Fibroblast of mammary gland (primary cell): ENCODE measurements at regions not wholly inside any gene's neighbourhood (a gene's known extent, or its start where the extent isn't known, plus 50 kb on each side); places are given as distances from the start of the nearest gene placed in this dataset.

Experiments used
- DNase-seq: peaks from one replicate; pipeline ENCODE4 v3.0.0-alpha.2; 2010; ENCODE audit warnings: low read depth
- H3K4me3 ChIP-seq: 2 replicates; pipeline ENCODE4 v1.5.1; 2011; ENCODE audit warnings: low read depth, mild to moderate bottlenecking, low read length, moderate library complexity; ENCODE audit not compliant: control insufficient read depth
- TF ChIP-seq, protein P1 (sequence below): conservative IDR thresholded peaks from 2 replicates; pipeline ENCODE4 v1.5.1; 2011; ENCODE audit warnings: low read depth, low read length, inconsistent platforms; ENCODE audit not compliant: control insufficient read depth, insufficient read depth

DNA sequence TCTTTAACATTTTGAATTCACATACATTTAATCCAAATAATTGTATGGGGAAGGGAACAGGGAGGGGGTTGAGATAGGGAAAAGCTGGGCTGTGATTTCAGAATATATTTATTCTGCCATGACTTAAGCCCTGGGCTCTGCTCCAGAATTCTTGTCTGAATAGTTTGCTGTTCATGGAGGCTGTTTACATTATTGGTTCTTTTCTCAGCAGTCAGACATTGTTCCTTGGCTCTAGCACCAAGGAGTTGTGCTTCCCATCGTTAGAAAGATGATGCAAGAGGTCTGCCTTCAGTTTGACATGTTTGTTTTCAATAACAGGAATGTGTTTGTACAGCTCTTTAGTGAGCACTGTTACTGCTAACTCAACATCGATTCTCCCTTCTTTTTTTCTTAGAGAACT lies 198.8 kb upstream of the CDYL start:
- TF ChIP-seq, protein P1, sequence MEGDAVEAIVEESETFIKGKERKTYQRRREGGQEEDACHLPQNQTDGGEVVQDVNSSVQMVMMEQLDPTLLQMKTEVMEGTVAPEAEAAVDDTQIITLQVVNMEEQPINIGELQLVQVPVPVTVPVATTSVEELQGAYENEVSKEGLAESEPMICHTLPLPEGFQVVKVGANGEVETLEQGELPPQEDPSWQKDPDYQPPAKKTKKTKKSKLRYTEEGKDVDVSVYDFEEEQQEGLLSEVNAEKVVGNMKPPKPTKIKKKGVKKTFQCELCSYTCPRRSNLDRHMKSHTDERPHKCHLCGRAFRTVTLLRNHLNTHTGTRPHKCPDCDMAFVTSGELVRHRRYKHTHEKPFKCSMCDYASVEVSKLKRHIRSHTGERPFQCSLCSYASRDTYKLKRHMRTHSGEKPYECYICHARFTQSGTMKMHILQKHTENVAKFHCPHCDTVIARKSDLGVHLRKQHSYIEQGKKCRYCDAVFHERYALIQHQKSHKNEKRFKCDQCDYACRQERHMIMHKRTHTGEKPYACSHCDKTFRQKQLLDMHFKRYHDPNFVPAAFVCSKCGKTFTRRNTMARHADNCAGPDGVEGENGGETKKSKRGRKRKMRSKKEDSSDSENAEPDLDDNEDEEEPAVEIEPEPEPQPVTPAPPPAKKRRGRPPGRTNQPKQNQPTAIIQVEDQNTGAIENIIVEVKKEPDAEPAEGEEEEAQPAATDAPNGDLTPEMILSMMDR, result no peak
- H3K4me3 ChIP-seq, result no peak overlapping the region
- DNase-seq, result peak; percentile 96

DNA sequence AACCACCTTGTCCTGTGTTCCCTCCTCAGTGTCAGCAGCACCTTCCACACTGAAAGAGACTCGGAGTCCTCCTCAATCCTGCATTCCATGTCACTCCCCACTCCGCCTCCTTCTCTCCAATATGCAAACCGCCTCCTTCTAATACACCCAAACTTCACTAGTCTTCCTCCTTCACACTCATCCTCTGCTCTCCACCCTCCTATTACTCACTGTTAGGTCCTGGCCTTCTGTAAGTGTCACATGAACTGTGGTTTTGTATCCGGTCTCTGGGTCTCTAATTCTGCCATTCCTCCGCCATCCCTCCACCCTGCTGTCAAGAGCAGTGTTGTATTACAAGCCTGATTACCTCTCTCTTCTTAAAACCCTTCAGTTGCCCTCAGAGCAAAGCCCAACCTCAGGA lies 200.5 kb upstream of the CDYL start:
- TF ChIP-seq, protein P1, result no peak
- peak; percentile 26 for DNase-seq
- H3K4me3 ChIP-seq, result no peak overlapping the region

DNA sequence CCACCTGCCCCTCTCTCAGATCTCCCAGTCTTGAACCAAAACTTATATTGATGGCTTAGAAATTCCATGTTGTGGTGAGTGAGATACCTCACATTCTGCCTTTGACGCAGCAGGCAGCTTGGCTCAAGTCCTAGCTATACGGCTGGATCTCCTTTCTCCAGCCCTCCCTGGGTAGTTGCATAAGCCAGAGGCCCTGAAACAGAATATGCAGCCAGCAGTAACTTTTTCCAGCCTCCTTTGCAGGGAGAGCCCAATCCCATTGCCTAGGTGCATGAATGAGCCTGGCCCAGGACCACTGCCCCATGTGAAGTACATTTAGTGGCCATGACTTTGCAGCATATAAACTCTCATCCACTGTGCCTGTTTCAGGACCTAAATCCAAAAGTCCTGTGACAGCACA lies 202.2 kb upstream of the CDYL start:
- no peak overlapping the region for H3K4me3 ChIP-seq
- DNase-seq, result peak; percentile 36
- TF ChIP-seq, protein P1, result no peak

DNA sequence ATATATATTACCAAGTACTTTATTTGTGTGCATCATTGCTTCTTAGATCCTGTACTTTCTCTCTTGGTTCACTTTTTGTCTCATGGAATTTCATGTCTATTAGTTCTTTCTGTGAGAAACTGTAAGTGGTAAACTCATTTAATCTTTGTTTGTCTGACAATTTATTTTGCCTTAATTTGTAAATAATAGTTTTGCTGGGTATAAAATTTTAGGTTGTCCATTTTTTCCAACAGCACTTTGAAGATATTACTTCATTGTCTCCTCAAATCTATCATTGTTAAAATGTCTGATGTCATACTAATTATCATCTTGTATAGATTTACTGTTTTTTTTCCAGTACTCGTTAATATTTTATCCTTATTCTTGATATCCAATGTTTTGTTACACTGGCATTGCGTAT lies 205.2 kb upstream of the CDYL start:
- TF ChIP-seq, protein P1, result no peak
- H3K4me3 ChIP-seq, result no peak overlapping the region
- no peak for DNase-seq

DNA sequence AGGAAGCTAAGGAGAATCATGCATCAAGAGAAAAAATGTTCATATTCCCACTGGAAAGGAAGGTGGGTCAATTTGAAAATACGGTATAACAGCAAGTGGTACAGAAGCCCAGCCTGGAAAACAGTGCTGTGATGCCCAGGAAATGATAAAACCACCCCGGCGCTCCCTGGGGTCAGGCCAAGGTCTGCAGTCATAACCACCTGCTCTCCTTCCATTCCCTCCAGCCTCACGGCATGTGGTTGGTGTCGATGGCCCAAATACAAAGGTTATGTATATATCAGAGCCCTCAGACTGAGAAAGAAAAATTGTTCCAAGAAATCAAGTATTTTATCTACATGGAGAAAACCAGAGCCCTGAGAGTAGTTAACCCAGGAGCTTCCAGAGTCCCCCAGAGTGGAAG lies 208.1 kb upstream of the CDYL start:
- no peak for DNase-seq
- H3K4me3 ChIP-seq, result no peak overlapping the region
- TF ChIP-seq, protein P1, result no peak

DNA sequence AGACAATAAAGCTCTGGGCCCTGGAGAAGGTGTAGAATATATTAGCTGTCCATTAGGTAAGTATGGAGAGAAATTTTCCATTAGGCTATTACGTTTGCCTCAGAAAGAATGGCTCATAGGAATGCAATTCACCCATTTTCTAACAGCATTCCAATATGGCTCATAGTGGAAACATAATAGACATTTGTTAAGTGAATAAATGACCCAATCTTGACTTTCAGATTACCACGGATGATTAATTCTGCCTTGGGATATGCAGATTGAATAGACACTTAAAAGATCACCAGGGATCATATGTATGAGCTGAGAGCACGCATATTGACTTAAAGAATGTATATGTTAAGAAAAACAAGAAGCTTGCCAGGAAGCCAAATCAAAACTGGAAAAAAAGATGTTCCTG lies 209.1 kb upstream of the CDYL start:
- TF ChIP-seq, protein P1, result no peak
- peak; percentile 22 for DNase-seq
- no peak overlapping the region for H3K4me3 ChIP-seq
